Right lobe of liver (tissue), 6 donors: ENCODE measurements at regions not wholly inside any gene's neighbourhood (a gene's known extent, or its start where the extent isn't known, plus 50 kb on each side); places are given as distances from the start of the nearest gene placed in this dataset.
"Not testable (repeated sequence)": the region's sequence is repeated elsewhere in the genome, so short reads cannot be mapped to it uniquely, and the experiment has no call there.

ENCODE experiments used
- ATAC-seq, 4 donors: fragments of 200-7000 bp; cut with Tn5 transposase; one replicate each; pipeline ENCODE4 v1.9.1; 2020; ENCODE audit warnings: mild to moderate bottlenecking in 4 of 4, moderate library complexity in 4 of 4
- DNase-seq, 3 donors: peaks; one replicate each; pipeline ENCODE4 v3.0.0-alpha.2; 2020
- H3K27ac ChIP-seq, 3 donors: fragments of 200-600 bp; one replicate each; pipeline ENCODE4 v1.8.0; 2022
- H3K27me3 ChIP-seq, 2 donors: fragments of 200-600 bp; one replicate each; pipeline ENCODE4 v1.8.0; 2022
- H3K36me3 ChIP-seq, 4 donors: fragments of 200-600 bp; sonication (generic) in 1 of 4; one replicate each; pipeline versions ENCODE4 v1.5.1 to v1.8.0; 2017 to 2022; ENCODE audit warnings: control low read depth in 1 of 4
- H3K4me1 ChIP-seq, 4 donors: fragments of 200-600 bp; sonication (generic) in 1 of 4; one replicate each; pipeline versions ENCODE4 v1.5.1 to v1.8.0; 2017 to 2022; ENCODE audit warnings: control low read depth in 1 of 4
- H3K4me3 ChIP-seq, 3 donors: fragments of 200-600 bp; one replicate each; pipeline ENCODE4 v1.8.0; 2022
- H3K9me3 ChIP-seq, 4 donors: fragments of 200-600 bp; sonication (generic) in 1 of 4; one replicate each; pipeline versions ENCODE4 v1.5.1 to v1.8.0; 2017 to 2022; ENCODE audit warnings: control low read depth in 1 of 4
- POLR2A ChIP-seq: fragments of 450-650 bp; IDR thresholded peaks from one replicate; pipeline ENCODE4 v1.6.1; 2017; ENCODE audit warnings: antibody characterized with exemption, mild to moderate bottlenecking
- WGBS: methylation state at CpG from one replicate; pipeline ENCODE4 v1.1.6; 2018; ENCODE audit warnings: low coverage, low lambda C conversion rate; ENCODE audit not compliant: insufficient coverage; ENCODE audit errors: missing lambda C conversion rate; 5-methylcytosine and 5-hydroxymethylcytosine counted together
- intact Hi-C, 2 donors: fragments of 100-400 bp; cut with DNase I; formaldehyde crosslinking; loops; one replicate each; pipeline versions ENCODE4 v1.11.2 to v1.14.1; 2022
- TF ChIP-seq, protein P1 (sequence below), 4 donors: fragments of 200-600 bp in 3 of 4; fragments of 450-650 bp in 1 of 4; IDR thresholded peaks; one replicate each; pipeline versions ENCODE4 v1.5.1 to v1.8.0; 2016 to 2022; ENCODE audit warnings: antibody characterized with exemption in 4 of 4, mild to moderate bottlenecking in 2 of 4
- donor health status: DM: no; HTN: yes; CAD: no.
- donor health status: DM: no; HTN: no; CAD: no.
- donor health status: DM: no; HTN: no; CAD: no.
- donor health status: DM: no; HTN: yes; CAD: no.
- donor health status: DM: no; HTN: yes; CAD: no.

DNA sequence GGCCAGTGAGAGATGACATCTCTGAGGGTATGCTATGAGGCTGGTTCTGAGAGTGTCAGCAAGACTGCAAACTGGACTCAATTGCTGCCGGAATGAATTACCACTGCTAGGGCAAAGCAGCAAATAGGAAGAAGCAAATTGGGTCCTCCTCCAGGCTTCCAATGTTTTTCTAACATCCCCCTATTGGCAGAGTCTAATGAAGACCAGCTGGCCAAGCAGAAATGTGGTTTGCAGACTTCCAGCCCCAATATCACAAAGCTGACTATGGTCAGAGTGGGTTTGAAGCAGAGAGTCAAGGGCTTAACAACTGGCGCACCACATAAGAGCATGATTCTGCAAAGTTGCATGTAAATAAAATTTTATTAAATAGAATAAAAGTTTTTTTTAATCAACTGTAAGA, 225.4 kb upstream of the GLRA2 start:
- DNase-seq (no peak), ATAC-seq (no peak)
- intact Hi-C loops, result no loop called here

DNA sequence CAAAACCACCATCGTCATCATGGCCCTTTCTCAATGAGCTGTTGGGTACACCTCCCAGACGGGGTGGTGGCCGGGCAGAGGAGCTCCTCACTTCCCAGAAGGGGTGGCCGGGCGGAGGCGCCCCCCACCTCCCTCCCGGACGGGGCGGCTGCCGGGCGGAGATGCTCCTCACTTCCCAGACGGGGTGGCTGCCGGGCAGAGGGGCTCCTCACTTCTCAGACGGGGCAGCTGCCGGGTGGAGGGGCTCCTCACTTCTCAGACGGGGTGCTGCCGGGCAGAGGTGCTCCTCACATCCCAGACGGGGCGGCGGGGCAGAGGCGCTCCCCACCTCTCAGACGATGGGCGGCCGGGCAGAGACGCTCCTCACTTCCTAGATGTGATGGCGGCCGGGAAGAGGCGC, 226.8 kb upstream of the GLRA2 start:
- intact Hi-C loops, H3K4me3 ChIP-seq, H3K36me3 ChIP-seq, H3K27ac ChIP-seq, DNase-seq, ATAC-seq, H3K9me3 ChIP-seq, H3K4me1 ChIP-seq, H3K27me3 ChIP-seq: not testable (repeated sequence)
- WGBS, result 70% methylated on average over 3 of the region's 28 CpGs

More for the DNA sequence above, 225.4 kb upstream of the GLRA2 start:
- Histone ChIP-seq H3K4me1 (no peaks in the 10 kb centered on the region), H3K9me3 (no peaks in the 10 kb centered on the region), H3K36me3 (no peaks in the 10 kb centered on the region), H3K4me3 (no peak overlapping the region), H3K27me3 (no peaks in the 10 kb centered on the region), H3K27ac (no peak overlapping the region)
- WGBS, result 87% methylated on average over 2 of the region's 2 CpGs
- no peak for TF ChIP-seq POLR2A
- TF ChIP-seq, protein P1, sequence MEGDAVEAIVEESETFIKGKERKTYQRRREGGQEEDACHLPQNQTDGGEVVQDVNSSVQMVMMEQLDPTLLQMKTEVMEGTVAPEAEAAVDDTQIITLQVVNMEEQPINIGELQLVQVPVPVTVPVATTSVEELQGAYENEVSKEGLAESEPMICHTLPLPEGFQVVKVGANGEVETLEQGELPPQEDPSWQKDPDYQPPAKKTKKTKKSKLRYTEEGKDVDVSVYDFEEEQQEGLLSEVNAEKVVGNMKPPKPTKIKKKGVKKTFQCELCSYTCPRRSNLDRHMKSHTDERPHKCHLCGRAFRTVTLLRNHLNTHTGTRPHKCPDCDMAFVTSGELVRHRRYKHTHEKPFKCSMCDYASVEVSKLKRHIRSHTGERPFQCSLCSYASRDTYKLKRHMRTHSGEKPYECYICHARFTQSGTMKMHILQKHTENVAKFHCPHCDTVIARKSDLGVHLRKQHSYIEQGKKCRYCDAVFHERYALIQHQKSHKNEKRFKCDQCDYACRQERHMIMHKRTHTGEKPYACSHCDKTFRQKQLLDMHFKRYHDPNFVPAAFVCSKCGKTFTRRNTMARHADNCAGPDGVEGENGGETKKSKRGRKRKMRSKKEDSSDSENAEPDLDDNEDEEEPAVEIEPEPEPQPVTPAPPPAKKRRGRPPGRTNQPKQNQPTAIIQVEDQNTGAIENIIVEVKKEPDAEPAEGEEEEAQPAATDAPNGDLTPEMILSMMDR (IDR thresholded peaks at IDR 0.05), result no peak

DNA sequence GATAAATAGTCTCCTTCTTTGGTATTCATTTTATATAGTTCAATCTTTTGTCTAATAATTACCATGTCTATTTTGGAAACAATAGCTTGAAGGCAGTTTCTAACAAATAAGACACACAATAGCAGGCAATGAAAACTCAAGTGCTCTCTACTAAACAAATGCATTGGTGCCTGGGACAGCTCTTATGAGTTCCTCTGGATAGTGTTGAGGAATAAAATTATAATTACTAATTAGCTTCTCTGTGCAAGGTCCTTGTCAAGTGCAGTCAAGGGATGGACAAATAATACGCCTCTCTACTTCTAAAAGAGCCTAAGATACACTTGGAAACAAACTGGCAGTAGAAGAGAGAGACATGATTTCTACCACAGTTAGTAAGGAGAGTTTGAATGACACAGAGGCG, 229.0 kb upstream of the GLRA2 start:
- H3K27ac ChIP-seq, result no peak overlapping the region
- H3K36me3 ChIP-seq, result no peaks in the 10 kb centered on the region
- 46% methylated on average over 2 of the region's 2 CpGs for WGBS

DNA sequence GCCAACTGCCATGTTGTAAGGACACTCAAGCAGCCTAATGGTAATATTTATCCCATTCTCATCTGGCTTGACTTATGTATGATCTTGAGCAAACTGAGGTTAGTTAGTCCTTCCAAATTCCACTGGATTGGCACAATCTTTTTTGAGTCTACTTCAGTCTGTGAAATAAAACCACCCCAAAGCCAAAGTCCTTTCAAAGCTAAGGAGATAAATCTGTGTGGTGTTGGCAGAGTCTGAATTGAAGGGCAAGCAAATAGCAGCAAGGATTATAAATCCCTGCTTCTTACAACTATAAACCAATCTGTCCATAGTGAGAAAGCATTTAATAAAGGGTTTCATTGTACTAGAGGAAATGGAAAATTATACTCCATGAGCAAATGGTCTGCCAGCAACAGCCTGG, 233.9 kb upstream of the GLRA2 start:
- H3K4me1 ChIP-seq, result no peaks in the 10 kb centered on the region
- no peaks in the 10 kb centered on the region for H3K36me3 ChIP-seq
- no peak overlapping the region for H3K27ac ChIP-seq
- intact Hi-C loops, result no loop called here
- H3K27me3 ChIP-seq, result no peaks in the 10 kb centered on the region
- no peak overlapping the region for H3K4me3 ChIP-seq
- TF ChIP-seq, protein P1 (IDR thresholded peaks at IDR 0.05), result no peak
- no peak for TF ChIP-seq POLR2A
- DNase-seq (no peak), ATAC-seq (no peak)
- no peaks in the 10 kb centered on the region for H3K9me3 ChIP-seq

More for the DNA sequence above, 229.0 kb upstream of the GLRA2 start:
- ATAC-seq, result no peak
- H3K9me3 ChIP-seq, result no peaks in the 10 kb centered on the region
- H3K4me3 ChIP-seq, result no peak overlapping the region
- H3K4me1 ChIP-seq, result no peaks in the 10 kb centered on the region
- DNase-seq, result no peak
- TF ChIP-seq, protein P1 (IDR thresholded peaks at IDR 0.05), result no peak
- TF ChIP-seq POLR2A, result no peak
- intact Hi-C loops, result no loop called here
- H3K27me3 ChIP-seq, result no peaks in the 10 kb centered on the region

DNA sequence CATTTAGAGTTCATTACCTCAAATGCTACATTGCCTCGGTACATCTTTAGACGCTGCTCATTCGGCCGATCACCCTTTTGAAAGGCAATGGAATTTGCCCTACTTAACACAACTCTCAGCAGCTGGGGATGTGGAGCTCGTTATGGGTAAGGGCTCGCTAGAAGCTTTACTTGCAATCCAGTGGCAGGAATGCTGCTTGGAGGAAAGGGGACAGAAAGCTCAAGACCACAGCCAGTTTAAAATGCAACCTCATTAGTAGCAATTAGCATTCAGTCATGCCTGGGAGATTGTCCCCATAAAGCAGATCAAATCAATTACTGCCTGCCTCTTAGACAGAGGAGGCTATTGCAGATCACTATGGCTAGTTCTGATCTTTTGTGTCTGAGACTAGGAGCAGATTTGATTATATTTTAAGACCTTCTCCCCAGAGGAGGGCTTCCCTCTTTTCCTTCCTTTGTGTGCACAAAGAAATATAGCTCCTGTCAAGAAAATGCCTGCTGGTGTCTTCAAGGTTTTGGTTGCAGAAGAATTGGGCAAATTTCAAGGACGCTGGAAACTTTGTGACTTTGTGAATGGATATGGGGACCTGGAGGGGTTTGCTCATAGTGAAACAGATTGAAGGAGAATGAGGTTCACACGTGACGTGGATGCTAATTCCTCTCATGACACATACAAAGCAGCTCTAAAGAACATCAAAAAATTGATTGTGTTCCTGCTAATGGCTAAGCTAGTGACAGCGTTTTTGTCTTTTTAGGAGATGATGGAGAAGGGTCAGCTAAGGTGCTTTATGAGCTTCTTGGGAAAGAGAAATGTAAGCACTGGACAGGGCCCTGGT, 237.5 kb upstream of the GLRA2 start:
- no peaks in the 10 kb centered on the region for H3K4me1 ChIP-seq
- TF ChIP-seq, protein P1 (IDR thresholded peaks at IDR 0.05), result no peak
- no peak for TF ChIP-seq POLR2A
- H3K9me3 ChIP-seq, result no peaks in the 10 kb centered on the region
- no peak for DNase-seq
- WGBS, result 49% methylated on average over 9 of the region's 10 CpGs
- no peak overlapping the region for H3K27ac ChIP-seq
- H3K4me3 ChIP-seq, result no peak overlapping the region
- no peaks in the 10 kb centered on the region for H3K36me3 ChIP-seq
- ATAC-seq, result no peak
- intact Hi-C loops, result no loop called here
- H3K27me3 ChIP-seq, result peaks cover 0 to 7% of the 10 kb centered on the region in 2 donors
